GM21786 (cell line): ENCODE measurements at regions not wholly inside any gene's neighbourhood (a gene's known extent, or its start where the extent isn't known, plus 50 kb on each side); places are given as distances from the start of the nearest gene placed in this dataset.

Source experiments
- ATAC-seq: cut with Tn5 transposase; IDR thresholded peaks from one replicate; pipeline ENCODE4 v1.9.1; 2021; ENCODE audit not compliant: unreplicated experiment

GRCh38 chr1:4510276-4510691 lies 144.1 kb upstream of the AJAP1 start:
- ATAC-seq = no peak

GRCh38 chr1:4511374-4511773 lies 143.0 kb upstream of the AJAP1 start:
- ATAC-seq = no peak

- no peak for ATAC-seq
Measured at GRCh38 chr1:4512636-4513035, 141.8 kb upstream of the AJAP1 start.

- ATAC-seq = no peak
Measured at GRCh38 chr1:4513685-4514084, 140.7 kb upstream of the AJAP1 start.

- no peak for ATAC-seq
Measured at GRCh38 chr1:4515727-4516289, 138.6 kb upstream of the AJAP1 start.

- ATAC-seq = no peak
Measured at GRCh38 chr1:4516596-4516995, 137.8 kb upstream of the AJAP1 start.

- ATAC-seq = no peak
Measured at GRCh38 chr1:4517186-4517954, 137.0 kb upstream of the AJAP1 start.

- no peak for ATAC-seq
Measured at GRCh38 chr1:4518621-4519020, 135.8 kb upstream of the AJAP1 start.

GRCh38 chr1:4519954-4520353 lies 134.5 kb upstream of the AJAP1 start:
- ATAC-seq = no peak

- no peak for ATAC-seq
Measured at GRCh38 chr1:4523551-4523950, 130.9 kb upstream of the AJAP1 start.

- ATAC-seq = no peak
Measured at GRCh38 chr1:4526747-4527146, 127.7 kb upstream of the AJAP1 start.

GRCh38 chr1:4527819-4528218 lies 126.6 kb upstream of the AJAP1 start:
- no peak for ATAC-seq

- no peak for ATAC-seq
Measured at GRCh38 chr1:4528590-4528989, 125.8 kb upstream of the AJAP1 start.

- ATAC-seq = no peak
Measured at GRCh38 chr1:4529446-4530165, 124.8 kb upstream of the AJAP1 start.

- no peak for ATAC-seq
Measured at GRCh38 chr1:4530166-4530785, 124.1 kb upstream of the AJAP1 start.

GRCh38 chr1:4531842-4532241 lies 122.6 kb upstream of the AJAP1 start:
- ATAC-seq = no peak

GRCh38 chr1:4532656-4533055 lies 121.8 kb upstream of the AJAP1 start:
- ATAC-seq = no peak

GRCh38 chr1:4546911-4547310 lies 107.5 kb upstream of the AJAP1 start:
- ATAC-seq = no peak

- ATAC-seq = no peak
Measured at GRCh38 chr1:4549930-4550329, 104.5 kb upstream of the AJAP1 start.

- ATAC-seq = no peak
Measured at GRCh38 chr1:4550941-4551340, 103.5 kb upstream of the AJAP1 start.

GRCh38 chr1:4551706-4552105 lies 102.7 kb upstream of the AJAP1 start:
- no peak for ATAC-seq

GRCh38 chr1:4553761-4554160 lies 100.6 kb upstream of the AJAP1 start:
- ATAC-seq = no peak
